HEK293 (cell line): ENCODE measurements at regions not wholly inside any gene's neighbourhood (a gene's known extent, or its start where the extent isn't known, plus 50 kb on each side); places are given as distances from the start of the nearest gene placed in this dataset.

Experiments used
- CTCF ChIA-PET: fragments of 350-600 bp; formaldehyde crosslinking; extraction: SDS; loops from one replicate; lab custom pipeline; 2021; ENCODE audit warnings: antibody characterized with exemption; lab: Yijun Ruan, JAX
- POLR2A ChIA-PET: fragments of 300-600 bp; formaldehyde crosslinking; extraction: SDS; loops from one replicate; lab custom pipeline; 2020; ENCODE audit warnings: antibody characterized with exemption, inconsistent platforms; lab: Yijun Ruan, JAX
- H3K27ac ChIP-seq: fragments of 200-500 bp; sonication (Bioruptor generic); 2 replicates; pipeline ENCODE4 v1.5.1; 2014; ENCODE audit warnings: low read depth, low read length, control low read depth, inconsistent platforms; ENCODE audit errors: extremely low read depth
- H3K36me3 ChIP-seq, 2 experiments: fragments of 200-500 bp in 1 of 2; sonication (Bioruptor generic) in 1 of 2; 1 replicate in 1 of 2; 2 replicates in 1 of 2; pipeline ENCODE4 v1.5.1; 2014 to 2017; ENCODE audit warnings: inconsistent platforms in 2 of 2, low read length in 2 of 2; ENCODE audit not compliant: control insufficient read depth in 2 of 2, insufficient read depth in 1 of 2
- H3K4me1 ChIP-seq: fragments of 200-500 bp; sonication (Bioruptor generic); 2 replicates; pipeline ENCODE4 v1.5.1; 2014; ENCODE audit warnings: mild to moderate bottlenecking, low read length, inconsistent platforms; ENCODE audit not compliant: control insufficient read depth, insufficient read depth
- H3K4me3 ChIP-seq: 2 replicates; pipeline ENCODE4 v1.5.1; 2011; ENCODE audit warnings: low read depth, mild to moderate bottlenecking, control low read depth, low read length, moderate library complexity
- H3K9me3 ChIP-seq: fragments of 200-500 bp; sonication (Bioruptor generic); 2 replicates; pipeline ENCODE4 v1.5.1; 2014; ENCODE audit warnings: low read depth, low read length, inconsistent platforms; ENCODE audit not compliant: control insufficient read depth, insufficient read depth
- EGR2 ChIP-seq: fragments of 450-650 bp; formaldehyde crosslinking; IDR thresholded peaks from 2 replicates; pipeline ENCODE4 v1.5.1; 2016; ENCODE audit warnings: low read depth, missing biosample characterization, missing genetic modification characterization
- FEZF1 ChIP-seq: fragments of 450-650 bp; formaldehyde crosslinking; IDR thresholded peaks from 2 replicates; pipeline ENCODE4 v1.5.1; 2016; ENCODE audit warnings: missing biosample characterization, missing genetic modification characterization
- HOXC10 ChIP-seq: sonication (generic); formaldehyde crosslinking; IDR thresholded peaks from 2 replicates; pipeline ENCODE4 v1.8.1; 2023; ENCODE audit warnings: mild to moderate bottlenecking, missing genetic modification reagents
- PRDM6 ChIP-seq: fragments of 450-650 bp; formaldehyde crosslinking; IDR thresholded peaks from 2 replicates; pipeline ENCODE4 v1.5.1; 2017; ENCODE audit warnings: missing biosample characterization, missing genetic modification characterization
- SALL2 ChIP-seq: fragments of 450-650 bp; formaldehyde crosslinking; IDR thresholded peaks from 2 replicates; pipeline ENCODE4 v1.5.0; 2017; ENCODE audit warnings: missing biosample characterization, mild to moderate bottlenecking, missing genetic modification characterization, borderline replicate concordance
- YY1 ChIP-seq: fragments of 450-650 bp; formaldehyde crosslinking; IDR thresholded peaks from 2 replicates; pipeline ENCODE4 v1.5.1; 2018; ENCODE audit warnings: missing biosample characterization, missing genetic modification characterization
- ZBTB20 ChIP-seq: fragments of 450-650 bp; formaldehyde crosslinking; IDR thresholded peaks from 2 replicates; pipeline ENCODE4 v1.5.1; 2016; ENCODE audit warnings: missing biosample characterization, missing genetic modification characterization
- ZFP37 ChIP-seq: fragments of 450-650 bp; formaldehyde crosslinking; IDR thresholded peaks from 2 replicates; pipeline ENCODE4 v1.5.1; 2016; ENCODE audit warnings: missing biosample characterization, missing genetic modification characterization
- ZNF23 ChIP-seq: fragments of 450-650 bp; formaldehyde crosslinking; IDR thresholded peaks from 2 replicates; pipeline ENCODE4 v1.5.1; 2016; ENCODE audit warnings: missing biosample characterization, missing genetic modification characterization, borderline replicate concordance
- ZNF292 ChIP-seq: fragments of 450-650 bp; formaldehyde crosslinking; IDR thresholded peaks from 2 replicates; pipeline ENCODE4 v1.5.1; 2016; ENCODE audit warnings: low read depth, missing biosample characterization, missing genetic modification characterization, borderline replicate concordance
- ZNF423 ChIP-seq: fragments of 450-650 bp; formaldehyde crosslinking; IDR thresholded peaks from 2 replicates; pipeline ENCODE4 v1.5.1; 2016; ENCODE audit warnings: missing biosample characterization, missing genetic modification characterization
- ZNF48 ChIP-seq: fragments of 450-650 bp; formaldehyde crosslinking; IDR thresholded peaks from 2 replicates; pipeline ENCODE4 v1.5.1; 2016; ENCODE audit warnings: missing biosample characterization, missing genetic modification characterization
- ZNF544 ChIP-seq: fragments of 450-650 bp; formaldehyde crosslinking; IDR thresholded peaks from 2 replicates; pipeline ENCODE4 v1.5.0; 2017; ENCODE audit warnings: missing biosample characterization, missing genetic modification characterization
- ZNF580 ChIP-seq: fragments of 450-650 bp; formaldehyde crosslinking; IDR thresholded peaks from 2 replicates; pipeline ENCODE4 v1.5.1; 2016; ENCODE audit warnings: missing biosample characterization, missing genetic modification characterization
- ZNF654 ChIP-seq: fragments of 450-650 bp; formaldehyde crosslinking; IDR thresholded peaks from 2 replicates; pipeline ENCODE4 v1.5.1; 2016; ENCODE audit warnings: low read depth, missing biosample characterization, missing genetic modification characterization
- ZNF670 ChIP-seq: fragments of 450-650 bp; formaldehyde crosslinking; IDR thresholded peaks from 2 replicates; pipeline ENCODE4 v1.5.1; 2016; ENCODE audit warnings: missing biosample characterization, missing genetic modification characterization, low read depth
- ZSCAN16 ChIP-seq: fragments of 450-650 bp; formaldehyde crosslinking; IDR thresholded peaks from 2 replicates; pipeline ENCODE4 v1.5.1; 2016; ENCODE audit warnings: missing biosample characterization, missing genetic modification characterization
- TF ChIP-seq, protein P1 (sequence below): IDR thresholded peaks from 2 replicates; pipeline ENCODE4 v1.6.1; 2011; ENCODE audit warnings: mild to moderate bottlenecking, low read depth, low read length, borderline replicate concordance
- TF ChIP-seq, protein P2 (sequence below): fragments of 450-650 bp; formaldehyde crosslinking; IDR thresholded peaks from 2 replicates; pipeline ENCODE4 v1.5.1; 2016; ENCODE audit warnings: missing biosample characterization, missing genetic modification characterization
- TF ChIP-seq, protein P3 (sequence below): fragments of 450-650 bp; IDR thresholded peaks from 2 replicates; pipeline ENCODE4 v1.5.1; 2018; ENCODE audit warnings: missing biosample characterization, missing genetic modification characterization
- TF ChIP-seq, protein P4 (sequence below): fragments of 450-650 bp; formaldehyde crosslinking; IDR thresholded peaks from 2 replicates; pipeline ENCODE4 v1.5.1; 2016; ENCODE audit warnings: missing biosample characterization, missing genetic modification characterization

GRCh38 chr1:177801790-177802189, 168.1 kb downstream of the SEC16B start (continued):
- TF ChIP-seq, protein P1, sequence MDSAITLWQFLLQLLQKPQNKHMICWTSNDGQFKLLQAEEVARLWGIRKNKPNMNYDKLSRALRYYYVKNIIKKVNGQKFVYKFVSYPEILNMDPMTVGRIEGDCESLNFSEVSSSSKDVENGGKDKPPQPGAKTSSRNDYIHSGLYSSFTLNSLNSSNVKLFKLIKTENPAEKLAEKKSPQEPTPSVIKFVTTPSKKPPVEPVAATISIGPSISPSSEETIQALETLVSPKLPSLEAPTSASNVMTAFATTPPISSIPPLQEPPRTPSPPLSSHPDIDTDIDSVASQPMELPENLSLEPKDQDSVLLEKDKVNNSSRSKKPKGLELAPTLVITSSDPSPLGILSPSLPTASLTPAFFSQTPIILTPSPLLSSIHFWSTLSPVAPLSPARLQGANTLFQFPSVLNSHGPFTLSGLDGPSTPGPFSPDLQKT, result no peak
- TF ChIP-seq, protein P2, sequence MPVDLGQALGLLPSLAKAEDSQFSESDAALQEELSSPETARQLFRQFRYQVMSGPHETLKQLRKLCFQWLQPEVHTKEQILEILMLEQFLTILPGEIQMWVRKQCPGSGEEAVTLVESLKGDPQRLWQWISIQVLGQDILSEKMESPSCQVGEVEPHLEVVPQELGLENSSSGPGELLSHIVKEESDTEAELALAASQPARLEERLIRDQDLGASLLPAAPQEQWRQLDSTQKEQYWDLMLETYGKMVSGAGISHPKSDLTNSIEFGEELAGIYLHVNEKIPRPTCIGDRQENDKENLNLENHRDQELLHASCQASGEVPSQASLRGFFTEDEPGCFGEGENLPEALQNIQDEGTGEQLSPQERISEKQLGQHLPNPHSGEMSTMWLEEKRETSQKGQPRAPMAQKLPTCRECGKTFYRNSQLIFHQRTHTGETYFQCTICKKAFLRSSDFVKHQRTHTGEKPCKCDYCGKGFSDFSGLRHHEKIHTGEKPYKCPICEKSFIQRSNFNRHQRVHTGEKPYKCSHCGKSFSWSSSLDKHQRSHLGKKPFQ (tag by site-specific recombination), result no peak
- no peak for TF ChIP-seq HOXC10
- no peak for TF ChIP-seq ZNF23 (tag by site-specific recombination)
- TF ChIP-seq YY1 (tag by site-specific recombination), result no peak
- TF ChIP-seq, protein P3, sequence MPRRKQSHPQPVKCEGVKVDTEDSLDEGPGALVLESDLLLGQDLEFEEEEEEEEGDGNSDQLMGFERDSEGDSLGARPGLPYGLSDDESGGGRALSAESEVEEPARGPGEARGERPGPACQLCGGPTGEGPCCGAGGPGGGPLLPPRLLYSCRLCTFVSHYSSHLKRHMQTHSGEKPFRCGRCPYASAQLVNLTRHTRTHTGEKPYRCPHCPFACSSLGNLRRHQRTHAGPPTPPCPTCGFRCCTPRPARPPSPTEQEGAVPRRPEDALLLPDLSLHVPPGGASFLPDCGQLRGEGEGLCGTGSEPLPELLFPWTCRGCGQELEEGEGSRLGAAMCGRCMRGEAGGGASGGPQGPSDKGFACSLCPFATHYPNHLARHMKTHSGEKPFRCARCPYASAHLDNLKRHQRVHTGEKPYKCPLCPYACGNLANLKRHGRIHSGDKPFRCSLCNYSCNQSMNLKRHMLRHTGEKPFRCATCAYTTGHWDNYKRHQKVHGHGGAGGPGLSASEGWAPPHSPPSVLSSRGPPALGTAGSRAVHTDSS (tag by site-specific recombination), result no peak
- no peak for TF ChIP-seq ZNF544
- no peak for TF ChIP-seq EGR2 (tag by site-specific recombination)
- TF ChIP-seq ZNF654 (tag by site-specific recombination), result no peak
- TF ChIP-seq SALL2 (tag by site-specific recombination), result no peak
- TF ChIP-seq, all 188 proteins: peak for 0

- no peak for TF ChIP-seq ZNF670 (tag by site-specific recombination)
- no peak for TF ChIP-seq FEZF1 (tag by site-specific recombination)
- TF ChIP-seq ZSCAN16 (tag by site-specific recombination), result no peak
- TF ChIP-seq, protein P4, sequence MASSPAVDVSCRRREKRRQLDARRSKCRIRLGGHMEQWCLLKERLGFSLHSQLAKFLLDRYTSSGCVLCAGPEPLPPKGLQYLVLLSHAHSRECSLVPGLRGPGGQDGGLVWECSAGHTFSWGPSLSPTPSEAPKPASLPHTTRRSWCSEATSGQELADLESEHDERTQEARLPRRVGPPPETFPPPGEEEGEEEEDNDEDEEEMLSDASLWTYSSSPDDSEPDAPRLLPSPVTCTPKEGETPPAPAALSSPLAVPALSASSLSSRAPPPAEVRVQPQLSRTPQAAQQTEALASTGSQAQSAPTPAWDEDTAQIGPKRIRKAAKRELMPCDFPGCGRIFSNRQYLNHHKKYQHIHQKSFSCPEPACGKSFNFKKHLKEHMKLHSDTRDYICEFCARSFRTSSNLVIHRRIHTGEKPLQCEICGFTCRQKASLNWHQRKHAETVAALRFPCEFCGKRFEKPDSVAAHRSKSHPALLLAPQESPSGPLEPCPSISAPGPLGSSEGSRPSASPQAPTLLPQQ (tag by site-specific recombination), result no peak
- no peak for TF ChIP-seq ZNF580 (tag by site-specific recombination)
- no peak for TF ChIP-seq PRDM6 (tag by site-specific recombination)
- no peak for TF ChIP-seq ZNF48 (tag by site-specific recombination)
- TF ChIP-seq ZNF423 (tag by site-specific recombination), result no peak
- no peak for TF ChIP-seq ZFP37 (tag by site-specific recombination)
- no peak for TF ChIP-seq ZBTB20 (tag by site-specific recombination)
- no peak for TF ChIP-seq ZNF292 (tag by site-specific recombination)
- ChIA-PET POLR2A (no interaction called here), CTCF (no interaction called here)
- no peak overlapping the region for H3K4me3 ChIP-seq
- H3K9me3 ChIP-seq, result no peaks in the 10 kb centered on the region
- no peaks in the 10 kb centered on the region for H3K36me3 ChIP-seq
- H3K4me1 ChIP-seq, result no peaks in the 10 kb centered on the region
- no peak overlapping the region for H3K27ac ChIP-seq
These were observed 169.3 kb downstream of the SEC16B start for GRCh38 chr1:177800400-177801088.
